ENCODE measurements at regions not wholly inside any gene's neighbourhood (a gene's known extent, or its start where the extent isn't known, plus 50 kb on each side); places are given as distances from the start of the nearest gene placed in this dataset.

DNA sequence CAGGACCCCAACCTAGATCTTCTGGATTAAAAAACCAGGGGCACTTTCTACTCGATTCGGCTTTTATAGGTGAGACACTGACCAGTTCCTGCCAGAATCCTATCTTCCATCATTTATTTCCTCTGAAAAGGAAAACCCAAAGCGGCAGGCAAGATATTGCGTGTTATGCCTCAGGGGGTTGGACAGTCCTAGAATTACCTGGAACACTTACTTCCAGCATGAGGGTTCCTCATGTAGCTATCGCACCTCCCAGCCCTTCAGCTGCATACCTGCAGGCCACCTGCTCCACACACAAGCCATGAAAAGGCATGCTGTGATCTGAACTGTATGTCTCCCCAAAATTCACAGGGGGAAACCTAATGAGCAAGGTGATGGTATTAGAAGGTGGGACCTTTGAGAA lies 58.3 kb upstream of the DLG1 start:
- no peaks in the 10 kb centered on the region for H3K9me2 ChIP-seq (replicated peaks; ENCODE audit: low read depth, low read length)
- H3K4me1 ChIP-seq (ENCODE audit: insufficient read depth, low read length, poor library complexity, severe bottlenecking): no peaks in the 10 kb centered on the region
- TF ChIP-seq EZH2phosphoT487 (IDR thresholded peaks at IDR 0.05; ENCODE audit: borderline replicate concordance): no peak
- TF ChIP-seq CTCF (conservative IDR thresholded peaks at IDR 0.05; ENCODE audit: low read length): no peak
- H3K4me3 ChIP-seq (ENCODE audit: low read length, poor library complexity, severe bottlenecking): no peak overlapping the region
- H3K36me3 ChIP-seq (ENCODE audit: insufficient read depth, low read length): no peaks in the 10 kb centered on the region
- H3K9ac ChIP-seq (ENCODE audit: low read depth, low read length, poor library complexity, severe bottlenecking): no peak overlapping the region
- H3F3A ChIP-seq (ENCODE audit: low read depth): no peaks in the 10 kb centered on the region
- no peak overlapping the region for H3K4me2 ChIP-seq (ENCODE audit: low read depth, low read length, poor library complexity, severe bottlenecking)
- no peaks in the 10 kb centered on the region for H3K27me3 ChIP-seq (ENCODE audit: insufficient read depth, low read length, poor library complexity, severe bottlenecking)
- H3K79me2 ChIP-seq (ENCODE audit: insufficient read depth, low read length): no peaks in the 10 kb centered on the region
- H3K9me3 ChIP-seq (ENCODE audit: insufficient read depth, low read depth, low read length): no peaks in the 10 kb centered on the region
- no peaks in the 10 kb centered on the region for H4K20me1 ChIP-seq (ENCODE audit: insufficient read depth, low read length, poor library complexity, severe bottlenecking)
- no peak overlapping the region for H2AFZ ChIP-seq (ENCODE audit: low read length)

DNA sequence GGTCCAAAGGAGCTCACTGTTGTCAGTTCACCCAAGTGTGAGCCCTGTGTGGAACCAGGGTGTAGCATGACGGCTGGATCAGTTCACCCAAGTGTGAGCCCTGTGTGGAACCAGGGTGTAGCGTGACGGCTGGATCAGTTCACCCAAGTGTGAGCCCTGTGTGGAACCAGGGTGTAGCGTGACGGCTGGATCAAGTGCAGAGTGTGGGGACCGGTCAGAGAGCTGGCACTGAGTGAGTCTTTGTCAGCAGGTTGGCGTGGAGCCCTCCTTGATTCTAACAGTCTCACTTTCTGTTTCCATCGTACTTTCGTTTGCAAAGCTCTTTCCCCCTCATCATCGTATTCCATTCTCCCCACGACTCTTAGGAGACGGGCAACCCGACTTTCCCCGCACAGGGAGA lies 57.9 kb upstream of the DLG1 start:
- H3K27me3 ChIP-seq (ENCODE audit: insufficient read depth, low read length, poor library complexity, severe bottlenecking): no peaks in the 10 kb centered on the region
- H3K4me1 ChIP-seq (ENCODE audit: insufficient read depth, low read length, poor library complexity, severe bottlenecking): no peaks in the 10 kb centered on the region
- no peak for TF ChIP-seq CTCF (conservative IDR thresholded peaks at IDR 0.05; ENCODE audit: low read length)
- no peak for TF ChIP-seq EZH2phosphoT487 (IDR thresholded peaks at IDR 0.05; ENCODE audit: borderline replicate concordance)
- no peak overlapping the region for H3K4me2 ChIP-seq (ENCODE audit: low read depth, low read length, poor library complexity, severe bottlenecking)
- H3K9ac ChIP-seq (ENCODE audit: low read depth, low read length, poor library complexity, severe bottlenecking): no peak overlapping the region
- no peaks in the 10 kb centered on the region for H3K36me3 ChIP-seq (ENCODE audit: insufficient read depth, low read length)
- H4K20me1 ChIP-seq (ENCODE audit: insufficient read depth, low read length, poor library complexity, severe bottlenecking): no peaks in the 10 kb centered on the region
- H3F3A ChIP-seq (ENCODE audit: low read depth): no peaks in the 10 kb centered on the region
- no peaks in the 10 kb centered on the region for H3K9me2 ChIP-seq (replicated peaks; ENCODE audit: low read depth, low read length)
- no peaks in the 10 kb centered on the region for H3K79me2 ChIP-seq (ENCODE audit: insufficient read depth, low read length)
- H2AFZ ChIP-seq (ENCODE audit: low read length): no peak overlapping the region
- H3K4me3 ChIP-seq (ENCODE audit: low read length, poor library complexity, severe bottlenecking): no peak overlapping the region
- H3K9me3 ChIP-seq (ENCODE audit: insufficient read depth, low read depth, low read length): no peaks in the 10 kb centered on the region

- H3K79me2 ChIP-seq (ENCODE audit: insufficient read depth, low read length): no peaks in the 10 kb centered on the region
- no peaks in the 10 kb centered on the region for H3K4me1 ChIP-seq (ENCODE audit: insufficient read depth, low read length, poor library complexity, severe bottlenecking)
- H3K27me3 ChIP-seq (ENCODE audit: insufficient read depth, low read length, poor library complexity, severe bottlenecking): no peaks in the 10 kb centered on the region
- H2AFZ ChIP-seq (ENCODE audit: low read length): no peak overlapping the region
- no peaks in the 10 kb centered on the region for H3K9me2 ChIP-seq (replicated peaks; ENCODE audit: low read depth, low read length)
- H3K4me2 ChIP-seq (ENCODE audit: low read depth, low read length, poor library complexity, severe bottlenecking): no peak overlapping the region
- no peaks in the 10 kb centered on the region for H3F3A ChIP-seq (ENCODE audit: low read depth)
- no peak overlapping the region for H3K4me3 ChIP-seq (ENCODE audit: low read length, poor library complexity, severe bottlenecking)
- no peaks in the 10 kb centered on the region for H3K36me3 ChIP-seq (ENCODE audit: insufficient read depth, low read length)
- no peaks in the 10 kb centered on the region for H4K20me1 ChIP-seq (ENCODE audit: insufficient read depth, low read length, poor library complexity, severe bottlenecking)
- TF ChIP-seq CTCF (conservative IDR thresholded peaks at IDR 0.05; ENCODE audit: low read length) (no peak), EZH2phosphoT487 (IDR thresholded peaks at IDR 0.05; ENCODE audit: borderline replicate concordance) (no peak)
- no peaks in the 10 kb centered on the region for H3K9me3 ChIP-seq (ENCODE audit: insufficient read depth, low read depth, low read length)
- no peak overlapping the region for H3K9ac ChIP-seq (ENCODE audit: low read depth, low read length, poor library complexity, severe bottlenecking)
Observed at GRCh38 chr3:197355713-197356112, 57.3 kb upstream of the DLG1 start.

Measured in Loucy (cell line).